A549 (cell line): ENCODE measurements at regions not wholly inside any gene's neighbourhood (a gene's known extent, or its start where the extent isn't known, plus 50 kb on each side); places are given as distances from the start of the nearest gene placed in this dataset.

Experiments
- ATAC-seq, 2 experiments: fragments of 200-7000 bp in 1 of 2; fragments of >200 bp in 1 of 2; cut with Nextera tagmentation in 1 of 2; cut with Tn5 transposase in 1 of 2; 3 replicates each; pipeline versions ENCODE4 v1.8.0 to v1.9.1; 2018 to 2020; ENCODE audit warnings: mild to moderate bottlenecking in 1 of 2, moderate library complexity in 1 of 2
- CTCF ChIA-PET: fragments of 300-600 bp; sonication (Branson Sonifier 250); formaldehyde crosslinking; extraction: SDS; loops from one replicate; lab custom pipeline; 2021; ENCODE audit warnings: antibody characterized with exemption, inconsistent platforms; lab: Yijun Ruan, JAX
- POLR2A ChIA-PET: fragments of 350-600 bp; formaldehyde crosslinking; extraction: SDS; loops from one replicate; lab custom pipeline; 2021; ENCODE audit warnings: antibody characterized with exemption, inconsistent platforms; lab: Yijun Ruan, JAX
- DNase-seq, 2 experiments: peaks; one replicate each; pipeline versions ENCODE4 v3.0.0 to v3.0.0-alpha.2; 2011 to 2016; ENCODE audit warnings: low read depth in 1 of 2, low spot score in 1 of 2
- FAIRE-seq: peaks from 2 replicates; lab custom pipeline; 2011; peaks lifted over from hg19 to GRCh38; lab: Jason Lieb, UNC
- H3K27ac ChIP-seq, 2 experiments: fragments of >200 bp; sonication (Bioruptor Twin); formaldehyde crosslinking; 3 replicates each; pipeline ENCODE4 v1.5.1; 2016 to 2017
- H3K4me1 ChIP-seq: fragments of >200 bp; sonication (Bioruptor Twin); formaldehyde crosslinking; 3 replicates; pipeline ENCODE4 v1.6.1; 2016
- H3K4me2 ChIP-seq: fragments of >200 bp; sonication (Bioruptor Twin); formaldehyde crosslinking; 3 replicates; pipeline ENCODE4 v1.6.1; 2016
- H3K4me3 ChIP-seq: fragments of >200 bp; sonication (Bioruptor Twin); formaldehyde crosslinking; 3 replicates; pipeline ENCODE4 v1.5.1; 2016
- H3K9me3 ChIP-seq: fragments of >200 bp; sonication (Bioruptor Twin); formaldehyde crosslinking; 3 replicates; pipeline ENCODE4 v1.6.1; 2016
- BCL3 ChIP-seq: fragments of >200 bp; sonication (Bioruptor Twin); formaldehyde crosslinking; IDR thresholded peaks from 3 replicates; pipeline ENCODE4 v1.6.1; 2016
- BHLHE40 ChIP-seq: IDR thresholded peaks from 2 replicates; pipeline ENCODE4 v1.6.1; 2012; ENCODE audit warnings: low read depth, low read length, inconsistent platforms
- CEBPB ChIP-seq, 2 experiments: fragments of >200 bp in 1 of 2; sonication (Bioruptor Twin) in 1 of 2; formaldehyde crosslinking in 1 of 2; IDR thresholded peaks; 2 replicates each; pipeline ENCODE4 v1.6.1; 2012 to 2016
- E2F6 ChIP-seq: IDR thresholded peaks from 2 replicates; pipeline ENCODE4 v1.6.1; 2012; ENCODE audit warnings: low read depth, borderline replicate concordance
- EHF ChIP-seq: fragments of 250-450 bp; sonication (Bioruptor Pico); IDR thresholded peaks from 2 replicates; pipeline ENCODE4 v1.5.0; 2020; ENCODE audit warnings: mild to moderate bottlenecking
- ESRRA ChIP-seq: fragments of 150-350 bp; IDR thresholded peaks from 2 replicates; pipeline ENCODE4 v1.6.1; 2014; ENCODE audit warnings: mild to moderate bottlenecking, low read length, borderline replicate concordance
- FOSL2 ChIP-seq, 2 experiments: fragments of 450-650 bp in 1 of 2; fragments of >200 bp in 1 of 2; sonication (Bioruptor Twin) in 1 of 2; formaldehyde crosslinking; IDR thresholded peaks; 2 replicates each; pipeline versions ENCODE4 v1.5.0 to v1.6.1; 2016 to 2020; ENCODE audit warnings: mild to moderate bottlenecking in 1 of 2, moderate library complexity in 1 of 2
- GATA3 ChIP-seq: IDR thresholded peaks from 2 replicates; pipeline ENCODE4 v1.6.1; 2012; ENCODE audit warnings: borderline replicate concordance
- HDAC2 ChIP-seq: fragments of 200-600 bp; sonication (generic); IDR thresholded peaks from 2 replicates; pipeline ENCODE4 v1.6.1; 2016
- HES2 ChIP-seq: fragments of >200 bp; sonication (Bioruptor Twin); formaldehyde crosslinking; IDR thresholded peaks from 2 replicates; pipeline ENCODE4 v1.6.1; 2016
- HMGXB4 ChIP-seq: fragments of 250-450 bp; sonication (Bioruptor Pico); IDR thresholded peaks from 2 replicates; pipeline ENCODE4 v1.5.0; 2021; ENCODE audit warnings: mild to moderate bottlenecking, moderate library complexity, borderline replicate concordance
- HOXB13 ChIP-seq: fragments of 250-450 bp; sonication (Bioruptor Pico); IDR thresholded peaks from 2 replicates; pipeline ENCODE4 v1.5.0; 2020; ENCODE audit warnings: low read depth, mild to moderate bottlenecking, moderate library complexity
- JUN ChIP-seq, 2 experiments: fragments of >200 bp; sonication (Bioruptor Twin); formaldehyde crosslinking; IDR thresholded peaks; 2 replicates in 1 of 2; 3 replicates in 1 of 2; pipeline ENCODE4 v1.6.1; 2016 to 2017
- JUNB ChIP-seq: fragments of >200 bp; sonication (Bioruptor Twin); formaldehyde crosslinking; IDR thresholded peaks from 2 replicates; pipeline ENCODE4 v1.6.1; 2016
- KDM5A ChIP-seq: fragments of 200-600 bp; sonication (generic); IDR thresholded peaks from 2 replicates; pipeline ENCODE4 v1.6.1; 2016; ENCODE audit warnings: antibody characterized with exemption, mild to moderate bottlenecking
- MAFK ChIP-seq: fragments of 450-650 bp; IDR thresholded peaks from 2 replicates; pipeline ENCODE4 v1.6.1; 2014; ENCODE audit not compliant: partially characterized antibody
- NFE2L2 ChIP-seq: fragments of 150-350 bp; conservative IDR thresholded peaks from 2 replicates; pipeline ENCODE4 v1.6.1; 2014; ENCODE audit warnings: low read length
- PBX3 ChIP-seq: IDR thresholded peaks from 2 replicates; pipeline ENCODE4 v1.6.1; 2012
- POLR2A ChIP-seq: IDR thresholded peaks from 2 replicates; pipeline ENCODE4 v1.6.1; 2012; ENCODE audit warnings: mild to moderate bottlenecking, low read length
- RAD21 ChIP-seq, 2 experiments: fragments of >200 bp in 1 of 2; sonication (Bioruptor Twin) in 1 of 2; formaldehyde crosslinking in 1 of 2; IDR thresholded peaks in 1 of 2; conservative IDR thresholded peaks in 1 of 2; 2 replicates in 1 of 2; 3 replicates in 1 of 2; pipeline ENCODE4 v1.6.1; 2012 to 2018; ENCODE audit warnings: inconsistent platforms in 1 of 2
- RARB ChIP-seq: fragments of 250-450 bp; sonication (Bioruptor Pico); IDR thresholded peaks from 2 replicates; pipeline ENCODE4 v1.8.0; 2021; ENCODE audit warnings: mild to moderate bottlenecking, moderate library complexity
- RCOR1 ChIP-seq: fragments of 150-350 bp; IDR thresholded peaks from 2 replicates; pipeline ENCODE4 v1.6.1; 2014; ENCODE audit warnings: antibody characterized with exemption, low read length, low read depth
- RNF2 ChIP-seq: fragments of 200-600 bp; sonication (generic); IDR thresholded peaks from 2 replicates; pipeline ENCODE4 v1.6.1; 2016; ENCODE audit warnings: low read depth, mild to moderate bottlenecking, antibody characterized with exemption, moderate library complexity, borderline replicate concordance
- SMC3 ChIP-seq: fragments of >200 bp; sonication (Bioruptor Twin); formaldehyde crosslinking; IDR thresholded peaks from 3 replicates; pipeline ENCODE4 v1.6.1; 2018; ENCODE audit warnings: inconsistent platforms
- TFCP2L1 ChIP-seq: fragments of 250-450 bp; sonication (Bioruptor Pico); IDR thresholded peaks from 2 replicates; pipeline ENCODE4 v1.5.0; 2021; ENCODE audit warnings: mild to moderate bottlenecking
- ZNF302 ChIP-seq: fragments of 250-450 bp; sonication (Bioruptor Pico); IDR thresholded peaks from 2 replicates; pipeline ENCODE4 v1.9.0; 2021; ENCODE audit warnings: inconsistent platforms, mild to moderate bottlenecking, moderate library complexity
- WGBS: methylation state at CpG from one replicate; pipeline ENCODE4 v1.1.6; 2017; ENCODE audit errors: missing lambda C conversion rate; 5-methylcytosine and 5-hydroxymethylcytosine counted together

- no peak overlapping the region for H3K4me3 ChIP-seq
- FAIRE-seq (peak; percentile 7), ATAC-seq (0 out of 6 replicates have a peak, but pooled peaks of 1 of the 2 experiments have one; percentile 28)
- 32% methylated on average over 3 of the region's 3 CpGs for WGBS
- H3K9me3 ChIP-seq: no peaks in the 10 kb centered on the region; the same call in 2 of the 3 replicates
- H3K27ac ChIP-seq: peak overlapping the region; percentile 46 to 58
- POLR2A ChIA-PET: no interaction called here
- H3K4me1 ChIP-seq: peaks cover 49% of the 10 kb centered on the region
- H3K4me2 ChIP-seq: peak overlapping the region; percentile 48
- no peak for TF ChIP-seq KDM5A
- no peak for TF ChIP-seq SMC3
- 0 out of 4 replicates have a peak, but pooled peaks of 1 of the 2 experiments have one; percentile 15 for TF ChIP-seq CEBPB (IDR thresholded peaks at IDR 0.05)
- TF ChIP-seq E2F6: no peak
- TF ChIP-seq MAFK: peak; percentile 2
- TF ChIP-seq RNF2: no peak
- TF ChIP-seq GATA3: 0 out of 2 replicates have a peak, but pooled peaks have one; percentile 28
- TF ChIP-seq FOSL2 (IDR thresholded peaks at IDR 0.05): no peak
- peak; percentile 79 for TF ChIP-seq FOSL2 (CRISPR knock-in tag; IDR thresholded peaks at IDR 0.05)
- TF ChIP-seq JUNB: peak; percentile 51
- TF ChIP-seq, all 56 proteins: peak for 5
- no peak for DNase-seq
- CTCF ChIA-PET: interaction anchor here (0.6 kb wide), 1 partner anchor 15 kb away, joined by 3 read pairs; no protein-coding TSS in a partner anchor
Measured at GRCh38 chr3:102158080-102158740, 276.6 kb upstream of the ZPLD1 start.

- ATAC-seq (no peak), FAIRE-seq (no peak), DNase-seq (no peak)
- H3K4me2 ChIP-seq: no peak overlapping the region
- H3K27ac ChIP-seq: peak overlapping the region in 1 of 2 experiments; percentile 42; a peak in 3 of 6 replicates
- POLR2A ChIA-PET: interaction anchor here (1.1 to 1.3 kb wide), 2 partner anchors 21 to 311 kb away, joined by 3 read pairs; partner anchors contain the start of gene NFKBIZ
- peaks cover 63% of the 10 kb centered on the region for H3K4me1 ChIP-seq
- TF ChIP-seq RARB (no peak), HDAC2 (no peak), POLR2A (no peak), BHLHE40 (no peak), NFE2L2 (no peak), RCOR1 (no peak), HOXB13 (CRISPR knock-in tag) (no peak), JUN (IDR thresholded peaks at IDR 0.05) (no peak), EHF (CRISPR knock-in tag) (no peak), SMC3 (no peak), RNF2 (no peak), BCL3 (no peak), FOSL2 (IDR thresholded peaks at IDR 0.05) (no peak), FOSL2 (CRISPR knock-in tag; IDR thresholded peaks at IDR 0.05) (no peak), TFCP2L1 (CRISPR knock-in tag) (no peak)
- CTCF ChIA-PET: interaction anchor here (0.7 to 1.3 kb wide), 3 partner anchors 10 to 26 kb away, joined by 3 to 4 read pairs (median 4); no protein-coding TSS in a partner anchor
- 92% methylated on average over 1 of the region's 1 CpG for WGBS
- no peaks in the 10 kb centered on the region for H3K9me3 ChIP-seq
- no peak overlapping the region for H3K4me3 ChIP-seq
Measured at GRCh38 chr3:102159810-102160451, 274.9 kb upstream of the ZPLD1 start.

- H3K4me1 ChIP-seq: peaks cover 55% of the 10 kb centered on the region
- ChIA-PET CTCF (interaction anchor here (1.7 kb wide), 1 partner anchor 9 kb away, joined by 3 read pairs; no protein-coding TSS in a partner anchor), POLR2A (interaction anchor here (2.2 kb wide), 1 partner anchor 312 kb away, joined by 9 read pairs; the partner anchor contains the start of gene NFKBIZ)
- no peak for DNase-seq
- 80% methylated on average over 5 of the region's 5 CpGs for WGBS
- H3K9me3 ChIP-seq: no peaks in the 10 kb centered on the region
- no peak for ATAC-seq
- peak overlapping the region; percentile 68 to 85 for H3K27ac ChIP-seq
- TF ChIP-seq RAD21 (conservative IDR thresholded peaks at IDR 0.05 in 1 of 2, IDR thresholded peaks at IDR 0.05 in 1 of 2) (no peak), ESRRA (no peak), HMGXB4 (CRISPR knock-in tag) (no peak), PBX3 (no peak), ZNF302 (CRISPR knock-in tag) (no peak), HES2 (no peak), RCOR1 (no peak)
- H3K4me2 ChIP-seq: peak overlapping the region; percentile 49; the same call in 1 of the 3 replicates
- H3K4me3 ChIP-seq: no peak overlapping the region
- FAIRE-seq: no peak
Measured at GRCh38 chr3:102161384-102162006, 273.3 kb upstream of the ZPLD1 start.
